Trophoblast cell (in vitro differentiated cells and primary cell): ENCODE measurements at regions not wholly inside any gene's neighbourhood (a gene's known extent, or its start where the extent isn't known, plus 50 kb on each side); places are given as distances from the start of the nearest gene placed in this dataset.

Experiments
- DNase-seq, 2 donors: peaks; one replicate each; pipeline ENCODE4 v3.0.0-alpha.2; 2016
- H2AFZ ChIP-seq: 2 replicates; pipeline ENCODE4 v1.6.1; 2013; ENCODE audit warnings: low read length, moderate library complexity, mild to moderate bottlenecking; ENCODE audit not compliant: insufficient read depth, poor library complexity
- H2AK5ac ChIP-seq: 2 replicates; pipeline ENCODE4 v1.6.1; 2013; ENCODE audit warnings: mild to moderate bottlenecking, low read length
- H2BK120ac ChIP-seq: 2 replicates; pipeline ENCODE4 v1.6.1; 2013; ENCODE audit warnings: low read length, mild to moderate bottlenecking, moderate library complexity; ENCODE audit not compliant: insufficient read depth, poor library complexity
- H2BK12ac ChIP-seq: 2 replicates; pipeline ENCODE4 v1.6.1; 2013; ENCODE audit warnings: mild to moderate bottlenecking, low read length, moderate library complexity
- H2BK5ac ChIP-seq: 2 replicates; pipeline ENCODE4 v1.6.1; 2013; ENCODE audit warnings: low read length, low read depth, moderate library complexity, mild to moderate bottlenecking; ENCODE audit not compliant: poor library complexity
- H3K14ac ChIP-seq: 2 replicates; pipeline ENCODE4 v1.6.1; 2013; ENCODE audit warnings: mild to moderate bottlenecking, low read length
- H3K18ac ChIP-seq: 2 replicates; pipeline ENCODE4 v1.6.1; 2013; ENCODE audit warnings: mild to moderate bottlenecking, low read length
- H3K23ac ChIP-seq: 2 replicates; pipeline ENCODE4 v1.6.1; 2013; ENCODE audit warnings: low read length
- H3K27ac ChIP-seq: 2 replicates; pipeline ENCODE4 v1.5.1; 2013; ENCODE audit warnings: low read depth, mild to moderate bottlenecking, inconsistent platforms, low read length, moderate library complexity
- H3K27me3 ChIP-seq: 2 replicates; pipeline ENCODE4 v1.6.1; 2013; ENCODE audit warnings: inconsistent platforms, mild to moderate bottlenecking, low read length, moderate library complexity; ENCODE audit not compliant: insufficient read depth
- H3K36me3 ChIP-seq, 2 experiments: 1 replicate in 1 of 2; 2 replicates in 1 of 2; pipeline ENCODE4 v1.6.1; 2013; ENCODE audit warnings: low read length in 2 of 2, mild to moderate bottlenecking in 2 of 2, moderate library complexity in 1 of 2; ENCODE audit not compliant: insufficient read depth in 2 of 2, control insufficient read depth in 1 of 2
- H3K4ac ChIP-seq: 2 replicates; pipeline ENCODE4 v1.6.1; 2013; ENCODE audit warnings: low read depth, mild to moderate bottlenecking, low read length, moderate library complexity
- H3K4me1 ChIP-seq, 2 experiments: 1 replicate in 1 of 2; 2 replicates in 1 of 2; pipeline ENCODE4 v1.6.1; 2013; ENCODE audit warnings: low read length in 2 of 2, mild to moderate bottlenecking in 2 of 2, moderate library complexity in 1 of 2; ENCODE audit not compliant: insufficient read depth in 2 of 2, control insufficient read depth in 1 of 2
- H3K4me2 ChIP-seq: 2 replicates; pipeline ENCODE4 v1.6.1; 2013; ENCODE audit warnings: inconsistent platforms, mild to moderate bottlenecking, low read length, moderate library complexity
- H3K4me3 ChIP-seq: 2 replicates; pipeline ENCODE4 v1.5.1; 2013; ENCODE audit warnings: mild to moderate bottlenecking, low read depth, low read length, inconsistent platforms
- H3K79me1 ChIP-seq: one replicate; pipeline ENCODE4 v1.6.1; 2013; ENCODE audit warnings: low read length
- H3K79me2 ChIP-seq: 2 replicates; pipeline ENCODE4 v1.6.1; 2013; ENCODE audit warnings: low read length, mild to moderate bottlenecking; ENCODE audit not compliant: control insufficient read depth, insufficient read depth, poor library complexity
- H3K9ac ChIP-seq: 2 replicates; pipeline ENCODE4 v1.6.1; 2013; ENCODE audit warnings: mild to moderate bottlenecking, low read length
- H3K9me3 ChIP-seq: 2 replicates; pipeline ENCODE4 v1.6.1; 2013; ENCODE audit warnings: low read depth, mild to moderate bottlenecking, control low read depth, inconsistent platforms, low read length; ENCODE audit not compliant: insufficient read depth
- H4K12ac ChIP-seq: 2 replicates; pipeline ENCODE4 v1.6.1; 2013; ENCODE audit warnings: low read depth, mild to moderate bottlenecking, low read length, moderate library complexity
- H4K8ac ChIP-seq: 2 replicates; pipeline ENCODE4 v1.6.1; 2013; ENCODE audit warnings: low read depth, mild to moderate bottlenecking, low read length, moderate library complexity
- H4K91ac ChIP-seq: one replicate; pipeline ENCODE4 v1.6.1; 2013; ENCODE audit warnings: low read depth, mild to moderate bottlenecking, low read length, moderate library complexity
- WGBS: extraction: QIAGEN DNeasy Blood & Tissue Kit; methylation state at CpG from one replicate; pipeline ENCODE4 v1.1.7; 2013; ENCODE audit warnings: missing lambda C conversion rate; ENCODE audit not compliant: insufficient read length, insufficient coverage; ENCODE audit errors: extremely low coverage; 5-methylcytosine and 5-hydroxymethylcytosine counted together

GRCh38 chr12:126860210-126860609 lies 1406.8 kb upstream of the TMEM132C start:
- Histone ChIP-seq H2AFZ (no peak overlapping the region), H3K9ac (no peak overlapping the region), H3K14ac (no peak overlapping the region), H3K4me1 (no peaks in the 10 kb centered on the region), H3K27me3 (no peaks in the 10 kb centered on the region), H3K4me3 (no peak overlapping the region), H3K27ac (no peak overlapping the region), H3K79me2 (no peaks in the 10 kb centered on the region), H2AK5ac (no peak overlapping the region), H4K91ac (no peak overlapping the region), H3K23ac (no peak overlapping the region), H3K18ac (no peak overlapping the region), H3K4me2 (no peak overlapping the region), H2BK12ac (no peak overlapping the region), H3K36me3 (no peaks in the 10 kb centered on the region), H3K4ac (no peak overlapping the region), H4K8ac (no peak overlapping the region), H3K79me1 (no peaks in the 10 kb centered on the region), H2BK5ac (no peak overlapping the region), H2BK120ac (no peak overlapping the region), H3K9me3 (no peaks in the 10 kb centered on the region), H4K12ac (no peak overlapping the region)
- DNase-seq: no peak
- no CpG with 5 or more reads among the region's 1 CpG for WGBS

DNA sequence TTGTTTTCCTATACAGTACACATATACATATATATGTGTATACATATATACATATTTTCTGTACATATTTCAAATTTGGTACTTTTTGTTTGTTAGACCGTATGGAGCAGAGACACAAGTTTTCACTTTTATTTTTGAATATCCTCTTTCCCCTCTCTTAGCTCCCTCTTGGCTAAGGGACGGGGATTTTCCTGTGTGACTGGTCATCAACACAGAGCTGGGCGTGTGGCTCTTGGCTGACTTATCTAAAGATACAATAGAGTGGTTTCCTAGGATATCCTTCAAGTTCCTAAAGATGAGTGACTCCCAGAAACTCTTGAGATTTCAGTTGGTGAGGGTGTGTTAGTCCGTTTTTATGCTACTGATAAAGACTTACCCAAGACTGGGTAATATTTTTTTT lies 1404.5 kb upstream of the TMEM132C start:
- Histone ChIP-seq H3K27me3 (no peaks in the 10 kb centered on the region), H3K4ac (no peak overlapping the region), H3K27ac (no peak overlapping the region), H4K8ac (no peak overlapping the region), H2BK12ac (no peak overlapping the region), H2BK120ac (no peak overlapping the region), H4K12ac (no peak overlapping the region), H3K4me3 (no peak overlapping the region), H3K4me2 (no peak overlapping the region), H2BK5ac (no peak overlapping the region), H3K14ac (no peak overlapping the region), H2AK5ac (no peak overlapping the region), H3K18ac (no peak overlapping the region), H3K79me2 (no peaks in the 10 kb centered on the region), H3K36me3 (no peaks in the 10 kb centered on the region), H4K91ac (no peak overlapping the region), H3K9ac (no peak overlapping the region), H3K4me1 (no peaks in the 10 kb centered on the region), H2AFZ (no peak overlapping the region), H3K79me1 (no peaks in the 10 kb centered on the region), H3K9me3 (no peaks in the 10 kb centered on the region), H3K23ac (no peak overlapping the region)
- no peak for DNase-seq
- no CpG with 5 or more reads among the region's 4 CpGs for WGBS

- H3K27ac ChIP-seq: no peak overlapping the region
- no peaks in the 10 kb centered on the region for H3K9me3 ChIP-seq
- H3K79me2 ChIP-seq: no peaks in the 10 kb centered on the region
- H2AK5ac ChIP-seq: no peak overlapping the region
- H3K36me3 ChIP-seq: no peaks in the 10 kb centered on the region
- no peak overlapping the region for H2BK12ac ChIP-seq
- H3K4ac ChIP-seq: no peak overlapping the region
- H3K18ac ChIP-seq: no peak overlapping the region
- no peak overlapping the region for H4K91ac ChIP-seq
- no peak overlapping the region for H2BK120ac ChIP-seq
- no peak for DNase-seq
- H2BK5ac ChIP-seq: no peak overlapping the region
- WGBS: no CpG with 5 or more reads among the region's 2 CpGs
- no peak overlapping the region for H2AFZ ChIP-seq
- H3K27me3 ChIP-seq: no peaks in the 10 kb centered on the region
- H4K8ac ChIP-seq: no peak overlapping the region
- H4K12ac ChIP-seq: no peak overlapping the region
- no peaks in the 10 kb centered on the region for H3K4me1 ChIP-seq
- no peak overlapping the region for H3K4me2 ChIP-seq
- H3K9ac ChIP-seq: no peak overlapping the region
- no peak overlapping the region for H3K4me3 ChIP-seq
- no peaks in the 10 kb centered on the region for H3K79me1 ChIP-seq
- H3K14ac ChIP-seq: no peak overlapping the region
- H3K23ac ChIP-seq: no peak overlapping the region
Measured at GRCh38 chr12:126869644-126870043, 1397.3 kb upstream of the TMEM132C start.

DNA sequence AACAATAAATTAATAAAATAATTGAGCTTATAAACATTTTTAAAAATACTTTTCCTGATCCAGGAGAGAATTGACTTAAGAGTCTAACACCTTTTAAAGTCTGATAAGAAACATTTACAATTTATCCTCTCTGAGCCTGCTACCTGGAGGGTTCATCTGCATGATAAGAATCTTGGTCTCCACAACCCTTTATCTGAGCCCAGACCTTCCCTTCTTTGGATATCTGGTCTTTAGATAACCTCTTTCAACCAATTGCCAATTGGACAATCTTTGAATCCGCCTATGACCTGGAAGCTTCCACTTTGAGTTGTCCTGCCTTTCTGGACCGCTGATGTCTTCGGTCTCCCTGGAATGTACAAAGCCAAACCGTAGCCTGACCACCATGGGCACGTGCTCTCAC lies 1393.3 kb upstream of the TMEM132C start:
- Histone ChIP-seq H3K79me2 (no peaks in the 10 kb centered on the region), H4K12ac (no peak overlapping the region)

More for the DNA sequence above, 1393.3 kb upstream of the TMEM132C start:
- H3K4me2 ChIP-seq: no peak overlapping the region
- H3K14ac ChIP-seq: no peak overlapping the region
- H2AFZ ChIP-seq: no peak overlapping the region
- no peaks in the 10 kb centered on the region for H3K79me1 ChIP-seq
- H2BK5ac ChIP-seq: no peak overlapping the region
- no peak overlapping the region for H2BK120ac ChIP-seq
- no peak for DNase-seq
- no peak overlapping the region for H2BK12ac ChIP-seq
- no peak overlapping the region for H3K4me3 ChIP-seq
- H4K8ac ChIP-seq: no peak overlapping the region
- no peak overlapping the region for H3K23ac ChIP-seq
- H3K9ac ChIP-seq: no peak overlapping the region
- no peaks in the 10 kb centered on the region for H3K27me3 ChIP-seq
- WGBS: no CpG with 5 or more reads among the region's 5 CpGs
- H3K27ac ChIP-seq: no peak overlapping the region
- H3K4ac ChIP-seq: no peak overlapping the region
- no peak overlapping the region for H3K18ac ChIP-seq
- H4K91ac ChIP-seq: no peak overlapping the region
- H3K36me3 ChIP-seq: no peaks in the 10 kb centered on the region
- no peak overlapping the region for H2AK5ac ChIP-seq
- H3K4me1 ChIP-seq: no peaks in the 10 kb centered on the region
- H3K9me3 ChIP-seq: no peaks in the 10 kb centered on the region
